MCF 10A (cell line): ENCODE measurements at regions not wholly inside any gene's neighbourhood (a gene's known extent, or its start where the extent isn't known, plus 50 kb on each side); places are given as distances from the start of the nearest gene placed in this dataset.

ENCODE experiments used
- BruUV-seq: library from RNA; stranded (reverse); fragments of 400-500 nt; replicated peaks from 2 replicates; lab custom pipeline; 2021; lab: Mats Ljungman, UMichigan
- CTCF ChIA-PET: fragments of 300-600 bp; sonication (Branson Sonifier 250); formaldehyde crosslinking; extraction: SDS; loops from one replicate; lab custom pipeline; 2021; ENCODE audit warnings: antibody characterized with exemption, inconsistent platforms; lab: Yijun Ruan, JAX
- POLR2A ChIA-PET: fragments of 300-600, 350-650 bp; sonication (Branson Sonifier 250); formaldehyde crosslinking; extraction: SDS; loops from one replicate; lab custom pipeline; 2020; ENCODE audit warnings: antibody characterized with exemption, inconsistent platforms; lab: Yijun Ruan, JAX
- DNase-seq: peaks from one replicate; pipeline ENCODE4 v3.0.0-alpha.2; 2018; ENCODE audit not compliant: unreplicated experiment
- H3K27ac Mint-ChIP-seq: one replicate; pipeline ENCODE4 v1.8.0; 2022; ENCODE audit warnings: mild to moderate bottlenecking, low read depth, mixed read lengths; ENCODE audit not compliant: unreplicated experiment
- H3K27me3 Mint-ChIP-seq: one replicate; pipeline ENCODE4 v1.8.0; 2022; ENCODE audit warnings: mixed read lengths; ENCODE audit not compliant: insufficient read depth, unreplicated experiment
- H3K36me3 Mint-ChIP-seq: one replicate; pipeline ENCODE4 v1.8.0; 2022; ENCODE audit warnings: mild to moderate bottlenecking, moderate library complexity, mixed read lengths; ENCODE audit not compliant: insufficient read depth, unreplicated experiment
- H3K4me1 Mint-ChIP-seq: one replicate; pipeline ENCODE4 v1.8.0; 2022; ENCODE audit warnings: mixed read lengths; ENCODE audit not compliant: insufficient read depth, unreplicated experiment
- H3K4me3 Mint-ChIP-seq: one replicate; pipeline ENCODE4 v1.8.0; 2022; ENCODE audit warnings: mild to moderate bottlenecking, moderate library complexity, mixed read lengths; ENCODE audit not compliant: unreplicated experiment
- H3K9me3 Mint-ChIP-seq: one replicate; pipeline ENCODE4 v1.8.0; 2022; ENCODE audit warnings: mixed read lengths; ENCODE audit not compliant: unreplicated experiment
- intact Hi-C: fragments of 100-400 bp; cut with micrococcal nuclease; formaldehyde crosslinking; loops from 2 replicates; pipeline ENCODE4 v1.14.1; 2022
- TF ChIP-seq, protein P1 (sequence below): fragments of 200-600 bp; IDR thresholded peaks from one replicate; pipeline ENCODE4 v1.8.0; 2022; ENCODE audit warnings: antibody characterized with exemption, mild to moderate bottlenecking; ENCODE audit not compliant: unreplicated experiment

GRCh38 chr2:67841711-67842110 lies 221.1 kb downstream of the C1D start:
- no peak for DNase-seq
- Mint-ChIP-seq H3K27me3 (no peaks in the 10 kb centered on the region), H3K4me3 (no peak overlapping the region), H3K27ac (peak overlapping the region; percentile 64), H3K4me1 (peaks cover 14% of the 10 kb centered on the region), H3K36me3 (no peaks in the 10 kb centered on the region), H3K9me3 (no peaks in the 10 kb centered on the region)
- TF ChIP-seq, protein P1, sequence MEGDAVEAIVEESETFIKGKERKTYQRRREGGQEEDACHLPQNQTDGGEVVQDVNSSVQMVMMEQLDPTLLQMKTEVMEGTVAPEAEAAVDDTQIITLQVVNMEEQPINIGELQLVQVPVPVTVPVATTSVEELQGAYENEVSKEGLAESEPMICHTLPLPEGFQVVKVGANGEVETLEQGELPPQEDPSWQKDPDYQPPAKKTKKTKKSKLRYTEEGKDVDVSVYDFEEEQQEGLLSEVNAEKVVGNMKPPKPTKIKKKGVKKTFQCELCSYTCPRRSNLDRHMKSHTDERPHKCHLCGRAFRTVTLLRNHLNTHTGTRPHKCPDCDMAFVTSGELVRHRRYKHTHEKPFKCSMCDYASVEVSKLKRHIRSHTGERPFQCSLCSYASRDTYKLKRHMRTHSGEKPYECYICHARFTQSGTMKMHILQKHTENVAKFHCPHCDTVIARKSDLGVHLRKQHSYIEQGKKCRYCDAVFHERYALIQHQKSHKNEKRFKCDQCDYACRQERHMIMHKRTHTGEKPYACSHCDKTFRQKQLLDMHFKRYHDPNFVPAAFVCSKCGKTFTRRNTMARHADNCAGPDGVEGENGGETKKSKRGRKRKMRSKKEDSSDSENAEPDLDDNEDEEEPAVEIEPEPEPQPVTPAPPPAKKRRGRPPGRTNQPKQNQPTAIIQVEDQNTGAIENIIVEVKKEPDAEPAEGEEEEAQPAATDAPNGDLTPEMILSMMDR, result no peak
- CTCF ChIA-PET, result interaction anchor here (0.5 to 6.3 kb wide), 18 partner anchors 11 to 1929 kb away, joined by 3 to 53 read pairs (median 3); partner anchors contain the start of gene MEIS1
- intact Hi-C loops, result loop anchor here (2.0 to 5.0 kb wide), 3 partner anchors 191 to 604 kb away; no protein-coding TSS in a partner anchor
- POLR2A ChIA-PET, result interaction anchor here (0.6 to 1.1 kb wide), 2 partner anchors 190 to 1407 kb away, joined by 3 to 5 read pairs; partner anchors contain the start of gene MEIS1
- no TSS peak for BruUV-seq

DNA sequence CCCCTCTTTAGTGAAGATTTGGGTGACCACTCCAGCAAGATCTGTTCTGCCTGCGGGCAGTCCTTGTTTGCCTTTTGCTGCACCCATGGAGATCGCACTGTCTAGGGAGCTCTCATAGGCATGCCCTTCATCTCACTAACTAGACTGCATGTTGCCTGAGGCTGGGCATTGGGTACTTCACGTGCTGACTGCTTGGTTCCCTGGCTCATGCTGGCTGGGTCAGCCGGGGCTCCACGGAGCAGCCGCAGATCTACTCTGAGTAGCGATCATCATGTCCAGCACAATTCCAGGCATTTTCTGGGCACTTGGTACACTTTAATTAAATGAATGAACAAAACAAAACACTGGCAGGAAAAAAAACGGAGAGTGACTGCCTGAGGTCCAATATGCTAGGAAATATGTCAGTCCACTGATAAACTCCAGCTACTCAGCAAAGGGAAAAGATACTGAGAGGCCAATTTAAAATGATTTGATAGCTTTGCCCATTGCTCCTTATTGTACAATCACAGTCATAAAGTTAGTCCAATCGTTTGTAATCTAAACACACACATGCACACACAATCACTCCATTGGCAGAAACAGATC lies 220.3 kb downstream of the C1D start:
- Mint-ChIP-seq H3K4me1 (peaks cover 14% of the 10 kb centered on the region), H3K36me3 (no peaks in the 10 kb centered on the region), H3K9me3 (no peaks in the 10 kb centered on the region), H3K27me3 (no peaks in the 10 kb centered on the region), H3K4me3 (no peak overlapping the region), H3K27ac (peak overlapping the region; percentile 64)
- DNase-seq, result no peak
- ChIA-PET CTCF (interaction anchor here (0.6 to 6.3 kb wide), 11 partner anchors 9 to 1409 kb away, joined by 3 to 53 read pairs (median 4); no protein-coding TSS in a partner anchor), POLR2A (interaction anchor here (0.7 to 1.1 kb wide), 3 partner anchors 49 to 189 kb away, joined by 3 to 5 read pairs (median 3); no protein-coding TSS in a partner anchor)
- TF ChIP-seq, protein P1, result no peak
- intact Hi-C loops, result loop anchor here (5.0 kb wide), 2 partner anchors 520 to 605 kb away; no protein-coding TSS in a partner anchor
- BruUV-seq, result no TSS peak

- Mint-ChIP-seq H3K9me3 (no peaks in the 10 kb centered on the region), H3K36me3 (no peaks in the 10 kb centered on the region), H3K4me3 (no peak overlapping the region), H3K27ac (peak overlapping the region; percentile 14), H3K27me3 (no peaks in the 10 kb centered on the region), H3K4me1 (peaks cover 14% of the 10 kb centered on the region)
- ChIA-PET CTCF (interaction anchor here (0.6 to 1.5 kb wide), 2 partner anchors 193 to 519 kb away, joined by 4 to 9 read pairs; no protein-coding TSS in a partner anchor), POLR2A (interaction anchor here (0.9 to 3.2 kb wide), 3 partner anchors 74 to 193 kb away, joined by 3 to 15 read pairs (median 8); no protein-coding TSS in a partner anchor)
- intact Hi-C loops, result loop anchor here (5.0 kb wide), 2 partner anchors 522 to 607 kb away; no protein-coding TSS in a partner anchor
- no TSS peak for BruUV-seq
- DNase-seq, result no peak
- TF ChIP-seq, protein P1, result no peak
Observed at GRCh38 chr2:67844024-67844540, 218.7 kb downstream of the C1D start.
